Gastrocnemius medialis (tissue), 4 donors: ENCODE measurements at regions not wholly inside any gene's neighbourhood (a gene's known extent, or its start where the extent isn't known, plus 50 kb on each side); places are given as distances from the start of the nearest gene placed in this dataset.

Experiments
- CTCF ChIP-seq, 5 experiments: fragments of 450-650 bp in 3 of 5; fragments of 200-600 bp in 2 of 5; sonication (generic) in 2 of 5; IDR thresholded peaks in 4 of 5; conservative IDR thresholded peaks in 1 of 5; 1 replicate in 4 of 5; 2 replicates in 1 of 5; pipeline ENCODE4 v1.5.1; 2016 to 2019; ENCODE audit warnings: antibody characterized with exemption in 5 of 5, mild to moderate bottlenecking in 3 of 5, moderate library complexity in 3 of 5
- POLR2A ChIP-seq, 2 donors: fragments of 450-650 bp; IDR thresholded peaks; one replicate each; pipeline ENCODE4 v1.6.1; 2017; ENCODE audit warnings: antibody characterized with exemption in 2 of 2, mild to moderate bottlenecking in 2 of 2, moderate library complexity in 2 of 2

GRCh38 chr13:19061278-19061677 is 120.3 kb downstream of the TUBA3C start:
- TF ChIP-seq POLR2A (IDR thresholded peaks at IDR 0.05) (no peak), CTCF (IDR thresholded peaks at IDR 0.05 in 4 of 5, conservative IDR thresholded peaks at IDR 0.05 in 1 of 5) (no peak)
